ENCODE measurements at regions not wholly inside any gene's neighbourhood (a gene's known extent, or its start where the extent isn't known, plus 50 kb on each side); places are given as distances from the start of the nearest gene placed in this dataset.
"Not testable (repeated sequence)": the region's sequence is repeated elsewhere in the genome, so short reads cannot be mapped to it uniquely, and the experiment has no call there.

GRCh38 chr15:77861997-77862635 lies 215.4 kb downstream of the TBC1D2B start:
- DNase-seq = not testable (repeated sequence)

DNA sequence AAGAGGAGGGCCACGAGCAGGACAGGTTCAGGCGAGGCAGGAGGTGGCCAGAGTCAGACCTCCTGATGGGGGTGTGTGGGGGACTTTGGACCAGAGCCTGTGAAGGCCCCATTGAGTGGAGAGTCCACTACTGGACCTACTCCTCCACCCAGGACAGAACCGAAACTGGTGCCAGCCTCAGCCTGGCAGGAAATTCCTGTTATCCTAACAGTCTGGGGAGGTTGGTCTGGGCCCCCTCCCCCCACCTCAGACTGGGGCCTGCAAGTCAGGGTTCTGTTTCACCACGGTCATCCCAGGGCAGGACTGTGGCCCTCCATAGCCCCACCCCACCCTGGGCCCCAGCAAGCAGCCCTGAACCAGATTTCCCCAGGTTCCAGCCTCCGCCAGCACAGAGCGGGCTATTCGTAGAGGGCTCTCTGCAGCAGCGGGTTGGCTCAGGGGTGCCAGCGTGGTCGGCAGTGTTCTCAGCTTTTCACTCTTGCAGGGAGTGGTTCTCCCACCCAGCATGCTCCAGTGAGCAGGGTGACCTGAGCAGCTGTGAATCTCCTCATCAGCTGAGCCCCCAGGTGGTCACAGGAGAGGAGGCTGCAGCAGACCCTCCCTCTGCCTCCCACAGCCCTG lies 217.3 kb downstream of the TBC1D2B start:
- DNase-seq = no peak

- DNase-seq = no peak
Measured at GRCh38 chr15:77859491-77860060, 217.9 kb downstream of the TBC1D2B start.

DNA sequence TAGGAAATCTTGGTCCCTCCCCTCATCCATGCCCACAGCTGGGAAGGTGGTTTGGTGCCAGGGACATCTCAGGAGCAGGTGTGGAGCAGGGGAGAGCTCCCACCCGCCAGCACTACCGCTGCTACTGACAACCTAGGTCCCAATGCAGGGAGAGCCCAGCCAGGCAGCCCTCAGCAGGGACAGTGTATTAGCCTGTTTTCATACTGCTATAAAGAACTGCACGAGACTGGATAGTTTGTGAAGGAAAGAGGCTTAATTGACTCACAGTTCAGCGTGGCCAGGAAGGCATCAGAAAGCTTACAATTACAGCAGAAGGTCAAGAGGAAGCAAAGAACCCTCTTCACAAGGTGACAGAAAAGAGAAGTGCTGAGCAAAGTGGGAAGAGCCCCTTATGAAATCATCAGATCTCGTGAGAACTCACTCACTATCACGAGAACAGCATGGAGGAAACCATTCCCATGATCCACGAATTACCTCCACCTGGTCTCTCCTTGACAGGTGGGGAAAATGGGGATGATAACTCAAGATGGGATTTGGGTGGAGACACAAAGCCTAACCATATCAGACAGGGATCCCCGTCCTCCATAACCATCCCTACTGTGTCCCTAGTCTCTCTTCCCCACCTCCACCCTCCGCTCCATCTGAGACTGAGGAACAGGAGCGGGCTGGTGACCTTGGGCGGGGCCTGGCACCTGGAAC lies 218.6 kb downstream of the TBC1D2B start:
- DNase-seq = no peak

DNA sequence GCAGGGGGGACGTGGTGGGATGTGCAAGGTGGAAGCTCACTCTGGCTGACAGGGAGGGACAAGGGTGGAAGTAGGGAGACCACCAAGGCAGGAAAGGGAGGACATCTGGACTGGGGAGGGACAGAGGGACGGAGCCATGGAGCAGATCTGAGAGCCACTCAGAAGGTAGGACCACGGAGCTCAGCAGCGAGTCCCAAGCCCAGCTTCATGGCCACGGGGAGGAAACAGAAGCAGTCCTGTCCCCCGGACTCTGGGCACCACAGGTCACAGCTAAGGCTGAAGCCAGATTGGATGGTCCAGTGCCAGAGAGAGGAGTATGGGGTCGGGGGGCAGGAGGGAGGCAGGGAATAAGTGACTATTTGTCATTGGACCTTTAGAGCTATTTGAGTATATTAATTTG lies 220.1 kb downstream of the TBC1D2B start:
- no peak for DNase-seq

GRCh38 chr15:77856705-77857346 lies 220.7 kb downstream of the TBC1D2B start:
- DNase-seq = no peak

GRCh38 chr15:77855871-77856270 lies 221.6 kb downstream of the TBC1D2B start:
- no peak for DNase-seq

DNA sequence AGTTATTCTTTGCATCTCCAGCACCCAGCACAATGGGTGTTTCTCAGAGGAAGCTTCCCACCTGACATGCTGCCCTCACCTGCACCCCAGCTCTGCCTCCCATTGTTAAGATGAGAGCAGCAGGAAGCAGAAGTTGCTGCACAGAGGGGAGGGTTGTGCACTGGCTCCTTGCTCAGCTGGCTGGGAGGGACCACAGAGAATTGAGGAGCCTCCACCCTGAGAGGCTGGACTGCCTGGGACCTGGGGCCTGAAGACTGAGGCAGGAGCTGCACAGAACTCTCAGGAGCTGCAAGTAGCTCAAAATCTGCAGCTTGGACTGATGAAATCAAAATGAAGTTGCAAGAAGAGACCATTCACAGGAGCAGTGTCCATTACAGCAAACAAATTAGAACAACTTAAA lies 222.3 kb upstream of the LINGO1 start:
- no peak for DNase-seq

DNA sequence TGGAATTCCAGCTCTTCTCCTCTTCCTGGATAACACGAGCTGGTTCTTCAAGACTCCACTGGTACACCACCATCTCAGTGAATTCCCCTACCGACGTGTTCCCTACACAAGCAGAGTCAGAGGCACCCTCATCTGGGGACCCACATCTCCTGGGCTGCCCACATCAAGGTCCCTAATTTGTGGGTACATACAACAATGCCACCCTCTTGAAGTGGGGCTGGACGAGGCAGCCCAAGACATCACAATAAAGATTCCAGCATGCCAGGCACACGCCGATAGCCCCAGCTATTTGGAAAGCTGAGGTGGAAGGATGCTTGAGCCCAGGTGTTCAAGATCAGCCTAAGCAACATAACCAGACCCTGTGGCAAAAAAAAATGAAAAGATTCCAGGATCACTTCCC lies 221.2 kb upstream of the LINGO1 start:
- DNase-seq = no peak

GRCh38 chr15:77853008-77853328 lies 220.3 kb upstream of the LINGO1 start:
- DNase-seq = no peak

DNA sequence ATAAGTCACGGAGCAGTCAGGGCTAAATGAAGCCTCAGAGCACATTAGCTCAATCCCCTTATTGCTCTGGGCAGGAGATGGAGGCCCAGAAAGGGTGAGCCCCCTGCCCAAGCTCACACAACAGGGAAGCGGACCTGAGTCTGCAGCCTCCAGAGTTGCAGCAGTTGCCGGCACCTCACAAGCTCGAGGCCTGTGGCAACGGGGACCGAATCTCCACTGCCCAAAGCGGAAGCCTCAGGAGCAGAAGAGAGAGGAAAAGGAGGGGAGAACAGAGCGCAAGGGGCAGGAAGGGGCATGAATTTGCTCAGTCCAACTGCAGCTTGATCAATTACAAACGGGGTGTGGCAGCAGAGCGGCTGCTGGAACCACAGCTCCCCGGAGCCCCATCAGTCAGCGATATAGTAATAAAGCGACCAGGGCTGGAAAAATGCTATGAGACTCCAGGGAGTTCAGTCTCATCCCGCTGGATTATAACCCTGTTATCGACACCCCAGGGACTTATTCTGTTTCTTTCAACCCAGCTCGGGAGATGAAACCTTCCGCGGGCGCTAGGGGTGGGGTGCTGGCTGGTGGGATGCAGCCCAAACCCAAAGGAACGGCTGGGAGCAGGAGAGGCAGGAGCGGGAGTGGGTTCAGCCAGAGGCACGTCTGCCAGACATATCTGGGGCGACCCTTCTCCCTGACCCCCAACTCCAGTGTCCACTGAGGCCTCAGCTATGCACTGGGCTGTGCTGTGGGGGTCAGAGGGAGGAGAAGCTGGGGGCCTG lies 219.7 kb upstream of the LINGO1 start:
- DNase-seq = no peak

DNA sequence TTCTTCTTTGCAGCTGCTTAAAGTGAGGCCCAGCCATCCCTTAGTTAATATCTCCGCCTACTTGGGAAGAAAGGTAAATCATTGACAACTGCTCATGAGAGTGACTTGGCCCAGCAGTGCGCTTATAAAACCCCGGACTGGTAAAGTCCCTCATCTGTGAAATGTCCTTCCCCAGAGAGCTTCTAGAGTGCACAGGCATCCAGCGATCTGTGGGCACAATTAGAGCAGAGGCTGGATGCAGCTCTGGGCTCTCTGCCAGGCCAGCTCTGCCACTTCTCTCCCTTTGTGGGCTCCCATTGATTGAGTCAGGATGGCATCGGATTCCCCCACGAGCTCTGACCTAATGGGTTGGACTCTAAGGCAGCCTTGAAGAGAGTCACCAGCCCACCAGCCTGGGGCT lies 219.0 kb upstream of the LINGO1 start:
- DNase-seq = no peak

- no peak for DNase-seq
Measured at GRCh38 chr15:77851086-77851485, 218.4 kb upstream of the LINGO1 start.

GRCh38 chr15:77846986-77847385 lies 214.3 kb upstream of the LINGO1 start:
- no peak for DNase-seq

DNA sequence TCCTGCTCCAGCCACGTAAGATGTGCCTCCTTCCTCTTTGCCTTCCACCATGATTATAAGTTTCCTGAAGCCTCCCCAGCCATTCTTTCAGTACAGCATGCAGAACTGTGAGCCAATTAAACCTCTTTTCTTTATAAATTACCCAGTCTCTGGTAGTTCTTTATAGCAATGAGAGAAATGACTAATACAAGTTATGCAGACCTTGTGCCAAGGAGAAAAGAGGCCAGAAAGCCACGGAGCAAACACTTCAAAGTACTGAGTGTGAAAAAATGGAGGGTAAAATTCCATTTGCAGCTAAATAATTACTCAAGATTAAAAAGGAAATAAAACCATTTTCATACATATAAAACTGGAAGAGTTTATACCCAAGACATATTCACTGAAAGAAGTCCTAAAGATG lies 213.6 kb upstream of the LINGO1 start:
- DNase-seq = no peak

DNA sequence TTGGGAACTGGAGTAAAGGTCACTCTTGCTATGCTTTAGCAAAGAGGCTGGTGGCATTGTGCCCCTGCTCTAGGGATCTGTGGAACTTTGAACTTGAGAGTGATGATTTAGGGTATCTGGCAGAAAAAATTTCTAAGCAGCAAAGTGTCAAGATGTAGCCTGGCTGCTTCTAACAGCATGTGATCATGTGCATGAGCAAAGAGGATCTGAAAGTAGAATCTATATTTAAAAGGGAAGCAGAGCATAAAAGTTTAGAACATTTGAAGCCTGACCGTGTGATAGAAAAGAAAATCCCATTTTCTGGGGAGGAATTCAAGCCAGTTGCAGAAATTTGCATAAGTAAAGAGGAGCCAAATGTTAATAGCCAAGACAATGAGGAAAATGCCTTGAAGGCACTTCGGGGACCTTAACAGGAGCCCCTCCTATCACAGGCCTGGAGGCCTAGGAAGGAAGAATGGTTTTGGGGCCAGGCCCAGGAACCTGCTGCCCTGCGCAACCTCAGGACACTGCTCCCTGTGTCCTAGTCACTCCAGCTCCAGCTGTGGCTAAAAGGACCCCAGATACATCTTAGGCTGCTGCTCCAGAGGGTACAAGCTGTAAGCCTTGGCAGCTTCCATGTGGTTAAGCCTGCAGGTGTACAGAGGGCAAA lies 212.2 kb upstream of the LINGO1 start:
- no peak for DNase-seq

- no peak for DNase-seq
Measured at GRCh38 chr15:77843546-77843945, 210.8 kb upstream of the LINGO1 start.

DNA sequence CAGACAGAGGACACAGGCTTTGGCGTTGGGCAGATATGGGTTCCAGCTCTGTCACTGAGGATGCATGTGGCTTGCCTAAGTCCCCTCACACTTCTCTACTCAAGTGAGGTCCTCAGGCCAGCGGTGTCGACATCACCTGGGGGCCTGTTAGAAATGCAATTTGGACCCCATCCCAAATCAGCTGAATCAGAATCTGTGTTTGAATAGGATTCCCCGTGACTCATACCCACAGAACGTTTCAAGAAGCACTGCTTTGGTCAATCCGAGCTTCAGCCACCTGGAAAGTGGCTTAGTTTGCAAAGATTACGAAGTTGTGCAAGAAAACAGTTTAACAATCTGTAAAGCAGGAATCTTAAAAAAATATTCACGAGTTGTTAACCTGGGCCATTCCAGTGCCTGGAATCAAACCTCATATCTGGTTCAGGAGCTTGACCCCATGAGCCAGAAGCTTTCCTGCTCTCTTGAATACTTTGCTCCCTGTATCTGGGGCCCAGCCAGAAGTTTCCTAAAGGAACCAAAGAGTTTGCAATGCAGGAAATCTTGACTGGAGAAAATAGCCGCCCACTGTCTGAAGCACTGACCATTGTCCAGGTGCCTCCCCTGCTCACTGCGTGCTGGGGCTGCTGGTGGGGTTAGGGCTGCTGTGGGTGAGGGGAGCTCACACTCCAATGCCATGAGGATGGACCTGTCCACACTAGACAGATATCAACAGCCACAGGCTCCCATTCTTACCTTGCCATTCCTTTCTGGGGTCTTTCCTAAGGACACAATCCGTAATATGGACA lies 208.5 kb upstream of the LINGO1 start:
- no peak for DNase-seq

- DNase-seq = no peak
Measured at GRCh38 chr15:77839970-77840905, 207.5 kb upstream of the LINGO1 start.

DNA sequence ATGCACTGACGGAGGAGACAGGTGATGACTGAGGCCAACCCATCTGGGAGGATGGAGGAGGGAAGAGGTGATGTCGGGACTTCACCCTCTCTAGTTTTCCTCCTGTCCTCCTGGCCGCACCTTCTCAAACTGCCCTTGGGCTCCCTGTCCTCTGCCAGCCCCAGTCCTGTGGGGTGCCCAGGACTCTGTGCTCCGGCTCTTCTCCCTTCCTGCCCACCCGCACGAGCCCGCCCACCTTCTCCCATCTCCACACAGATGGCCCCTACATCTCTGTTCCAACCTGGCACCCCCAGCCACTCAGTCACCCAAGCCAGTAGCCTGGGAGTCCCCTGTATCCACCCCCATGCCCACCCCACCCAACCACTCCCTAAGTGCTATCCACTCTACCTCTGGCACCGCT lies 206.7 kb upstream of the LINGO1 start:
- no peak for DNase-seq
